ENCODE measurements at regions not wholly inside any gene's neighbourhood (a gene's known extent, or its start where the extent isn't known, plus 50 kb on each side); places are given as distances from the start of the nearest gene placed in this dataset.
A peak's percentile ranks its signal among the peaks of the same experiment; 100 is the strongest.

DNA sequence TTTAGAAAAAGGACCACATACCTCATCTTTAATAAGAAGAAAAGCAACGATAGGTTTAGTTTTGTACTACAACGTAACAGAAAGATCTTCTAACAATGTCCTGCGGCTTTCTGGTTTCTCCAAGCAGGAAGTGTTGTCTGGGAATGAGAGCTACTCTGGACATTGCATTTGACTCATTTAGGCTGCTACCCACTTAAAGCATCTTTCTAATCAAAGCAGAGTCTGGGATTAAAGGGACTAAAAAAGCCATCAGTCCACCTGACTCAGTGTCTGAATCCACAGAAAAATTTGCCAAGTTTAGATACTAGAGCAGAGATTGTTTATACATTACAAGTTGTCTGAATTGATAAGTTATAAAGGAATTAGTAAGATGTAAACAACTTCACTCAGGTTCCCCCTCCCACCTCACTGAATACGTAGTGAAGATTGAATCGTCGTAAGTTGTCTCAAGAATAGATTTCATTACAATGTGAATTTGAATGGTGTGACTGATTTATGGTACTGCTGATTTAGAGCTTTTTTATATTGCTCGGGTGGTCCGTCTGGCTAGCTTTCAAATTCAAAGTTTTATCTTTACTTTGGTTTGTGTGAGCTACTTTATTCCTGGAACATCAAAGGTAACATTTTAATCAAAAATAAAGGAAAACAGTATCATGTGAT, 70.2 kb upstream of the SMIM21 start:
- DNase-seq (ENCODE audit: low read depth), result no peak
- TF ChIP-seq, protein P1, sequence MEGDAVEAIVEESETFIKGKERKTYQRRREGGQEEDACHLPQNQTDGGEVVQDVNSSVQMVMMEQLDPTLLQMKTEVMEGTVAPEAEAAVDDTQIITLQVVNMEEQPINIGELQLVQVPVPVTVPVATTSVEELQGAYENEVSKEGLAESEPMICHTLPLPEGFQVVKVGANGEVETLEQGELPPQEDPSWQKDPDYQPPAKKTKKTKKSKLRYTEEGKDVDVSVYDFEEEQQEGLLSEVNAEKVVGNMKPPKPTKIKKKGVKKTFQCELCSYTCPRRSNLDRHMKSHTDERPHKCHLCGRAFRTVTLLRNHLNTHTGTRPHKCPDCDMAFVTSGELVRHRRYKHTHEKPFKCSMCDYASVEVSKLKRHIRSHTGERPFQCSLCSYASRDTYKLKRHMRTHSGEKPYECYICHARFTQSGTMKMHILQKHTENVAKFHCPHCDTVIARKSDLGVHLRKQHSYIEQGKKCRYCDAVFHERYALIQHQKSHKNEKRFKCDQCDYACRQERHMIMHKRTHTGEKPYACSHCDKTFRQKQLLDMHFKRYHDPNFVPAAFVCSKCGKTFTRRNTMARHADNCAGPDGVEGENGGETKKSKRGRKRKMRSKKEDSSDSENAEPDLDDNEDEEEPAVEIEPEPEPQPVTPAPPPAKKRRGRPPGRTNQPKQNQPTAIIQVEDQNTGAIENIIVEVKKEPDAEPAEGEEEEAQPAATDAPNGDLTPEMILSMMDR (conservative IDR thresholded peaks at IDR 0.05; ENCODE audit: low read depth, low read length), result no peak

DNA sequence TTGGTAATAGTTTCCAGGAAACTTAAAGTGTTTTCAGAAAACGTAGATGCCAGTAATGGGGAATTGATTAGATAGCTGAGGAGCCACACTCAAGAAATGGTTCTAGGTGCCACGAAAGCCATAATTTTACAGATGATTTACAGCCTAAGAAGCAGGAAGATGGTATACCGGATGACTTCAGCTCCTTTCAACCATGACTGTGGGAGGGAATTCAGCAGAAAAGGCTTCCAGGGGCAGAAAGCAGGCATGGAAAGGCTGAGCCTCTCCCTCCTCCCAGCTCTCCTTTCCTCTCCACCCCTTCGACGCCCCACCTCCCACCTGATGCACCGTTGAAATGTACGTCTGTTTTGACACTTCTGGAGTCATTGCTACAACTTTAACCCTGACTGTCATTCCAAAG, 68.6 kb upstream of the SMIM21 start:
- no peak for DNase-seq (ENCODE audit: low read depth)
- TF ChIP-seq, protein P1 (conservative IDR thresholded peaks at IDR 0.05; ENCODE audit: low read depth, low read length), result no peak
- no peak overlapping the region for H3K4me3 ChIP-seq (ENCODE audit: low read length)

More for the DNA sequence above, 70.2 kb upstream of the SMIM21 start:
- no peak overlapping the region for H3K4me3 ChIP-seq (ENCODE audit: low read length)

DNA sequence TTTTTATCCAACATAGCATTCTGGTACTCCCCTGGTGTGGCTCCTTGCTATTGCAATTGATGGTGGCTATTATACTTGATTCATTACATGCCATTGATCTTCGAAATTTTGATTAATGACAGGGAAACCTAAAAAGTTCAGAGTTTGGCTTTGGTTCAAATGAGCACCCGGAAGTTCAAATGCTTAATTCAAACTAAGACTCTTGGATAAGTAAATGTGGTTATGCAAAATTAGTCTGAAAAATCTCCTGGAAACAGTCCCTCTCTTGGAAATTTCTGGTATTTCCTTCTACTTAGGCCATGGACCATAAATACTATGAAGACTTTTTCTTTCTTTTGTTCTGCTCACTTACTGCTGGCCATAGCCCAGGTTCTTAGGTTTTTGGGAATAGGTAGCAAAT, 65.3 kb upstream of the SMIM21 start:
- DNase-seq (ENCODE audit: low read depth), result no peak
- TF ChIP-seq, protein P1 (conservative IDR thresholded peaks at IDR 0.05; ENCODE audit: low read depth, low read length), result no peak
- no peak overlapping the region for H3K4me3 ChIP-seq (ENCODE audit: low read length)

DNA sequence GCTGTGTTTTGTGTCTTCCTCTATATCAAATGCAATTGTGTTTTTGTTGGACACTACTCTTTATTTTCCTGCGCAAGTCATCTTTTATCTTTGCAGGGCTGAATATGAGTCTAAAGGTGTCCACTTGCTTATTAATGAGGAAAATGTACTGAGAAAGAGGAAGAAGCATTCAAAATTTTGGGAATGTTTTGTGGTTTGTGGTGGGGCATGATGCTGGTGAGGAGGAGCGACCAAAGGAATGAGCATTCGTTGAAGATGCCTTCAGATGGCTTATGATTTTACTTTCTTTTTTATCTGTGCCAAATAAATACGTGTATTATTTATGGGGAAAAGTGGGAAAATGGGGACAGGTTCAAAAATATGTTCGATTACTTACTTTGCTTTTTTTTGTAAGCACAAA, 63.9 kb upstream of the SMIM21 start:
- TF ChIP-seq, protein P1 (conservative IDR thresholded peaks at IDR 0.05; ENCODE audit: low read depth, low read length), result no peak
- DNase-seq (ENCODE audit: low read depth), result no peak
- H3K4me3 ChIP-seq (ENCODE audit: low read length), result no peak overlapping the region

DNA sequence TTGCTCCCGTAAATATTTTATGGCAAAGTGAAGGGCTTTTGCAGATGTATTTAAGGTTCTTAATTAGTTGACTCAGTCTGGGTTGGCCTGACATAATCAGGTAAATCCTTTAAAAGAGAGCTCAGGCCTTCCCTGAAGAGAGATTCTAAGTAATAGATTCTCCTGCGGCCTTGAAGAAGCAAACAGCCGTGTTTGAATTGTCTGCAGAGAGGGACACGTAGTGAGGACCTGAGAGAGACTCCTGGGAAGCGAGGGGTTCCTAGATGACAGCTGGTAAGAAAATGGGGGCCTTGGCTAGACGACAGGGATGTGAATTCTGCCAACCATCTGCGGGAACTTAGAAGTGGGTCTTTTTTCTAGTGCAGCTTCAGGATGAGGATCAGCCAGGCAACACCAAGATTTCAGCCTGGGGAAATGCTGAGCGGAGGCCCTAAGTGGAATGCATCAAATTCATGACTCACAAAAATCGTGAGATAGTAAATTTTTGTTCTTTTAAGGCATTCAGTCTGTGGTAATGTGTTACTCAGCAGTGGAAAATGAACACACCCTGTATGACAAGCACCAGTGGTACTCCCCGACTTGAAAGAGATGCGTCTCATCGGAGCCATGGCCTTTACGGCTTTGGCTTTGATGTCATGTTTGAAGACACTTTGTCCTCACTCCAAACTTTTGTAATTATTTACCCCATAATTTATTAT, 62.1 kb upstream of the SMIM21 start:
- no peak overlapping the region for H3K4me3 ChIP-seq (ENCODE audit: low read length)
- TF ChIP-seq, protein P1 (conservative IDR thresholded peaks at IDR 0.05; ENCODE audit: low read depth, low read length), result no peak
- DNase-seq (ENCODE audit: low read depth), result peak; percentile 49

DNA sequence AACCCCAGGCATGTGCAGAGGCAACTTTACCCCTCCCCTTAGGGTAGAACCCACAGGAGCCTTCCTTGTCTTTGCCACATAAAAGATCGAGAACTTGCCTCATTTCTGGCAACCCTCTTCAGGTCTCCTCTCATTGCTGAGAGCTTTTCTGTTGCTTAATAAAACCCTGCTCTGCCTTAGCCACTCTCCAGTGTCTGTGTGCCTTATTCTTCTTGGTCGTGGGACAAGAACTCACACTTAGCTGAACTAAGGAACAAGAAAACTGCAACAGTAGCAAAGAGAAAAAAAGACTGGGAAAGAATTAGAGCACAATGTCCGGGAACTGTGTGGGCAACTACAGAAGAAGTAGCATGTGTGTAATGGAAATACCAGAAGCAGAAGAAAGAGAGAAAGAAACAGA, 56.2 kb upstream of the SMIM21 start:
- no peak for DNase-seq (ENCODE audit: low read depth)
- no peak overlapping the region for H3K4me3 ChIP-seq (ENCODE audit: low read length)
- TF ChIP-seq, protein P1 (conservative IDR thresholded peaks at IDR 0.05; ENCODE audit: low read depth, low read length), result no peak

DNA sequence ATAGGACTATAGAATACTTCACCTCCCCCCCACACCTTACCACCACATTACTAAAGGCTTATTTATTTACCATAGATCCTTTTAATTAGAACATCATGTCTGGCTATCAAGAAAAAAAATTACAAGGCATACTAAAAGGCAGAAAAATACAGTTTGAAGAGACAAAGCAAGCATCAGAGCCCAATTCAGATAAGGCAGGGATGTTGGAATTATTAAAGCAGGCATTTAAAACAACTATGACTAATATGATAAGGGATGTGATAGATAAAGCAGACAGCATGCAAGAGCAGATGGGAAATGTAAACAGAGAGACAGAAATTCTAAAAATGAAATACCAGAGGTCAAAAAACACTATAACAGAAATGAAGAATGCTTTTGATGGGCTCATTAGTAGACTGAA, 55.4 kb upstream of the SMIM21 start:
- H3K4me3 ChIP-seq (ENCODE audit: low read length), result no peak overlapping the region
- TF ChIP-seq, protein P1 (conservative IDR thresholded peaks at IDR 0.05; ENCODE audit: low read depth, low read length), result no peak
- DNase-seq (ENCODE audit: low read depth), result no peak

All from retinal pigment epithelial cell (primary cell).